ENCODE measurements at regions not wholly inside any gene's neighbourhood (a gene's known extent, or its start where the extent isn't known, plus 50 kb on each side); places are given as distances from the start of the nearest gene placed in this dataset.

- TF ChIP-seq SUZ12 (IDR thresholded peaks at IDR 0.05; ENCODE audit: extremely low read depth, insufficient read depth, insufficient read length) (no peak), ZNF274 (IDR thresholded peaks at IDR 0.05; ENCODE audit: low read depth, low read length) (no peak)
Observed at GRCh38 chr10:52442576-52442975, 128.5 kb downstream of the DKK1 start.
